Neural progenitor cell (in vitro differentiated cells): ENCODE measurements at regions not wholly inside any gene's neighbourhood (a gene's known extent, or its start where the extent isn't known, plus 50 kb on each side); places are given as distances from the start of the nearest gene placed in this dataset.

Experiments used
- CTCF ChIP-seq: fragments of 200-600 bp; sonication (generic); IDR thresholded peaks from 2 replicates; pipeline ENCODE4 v1.5.1; 2017; ENCODE audit warnings: antibody characterized with exemption, mild to moderate bottlenecking
- EZH2 ChIP-seq: fragments of 200-600 bp; sonication (generic); IDR thresholded peaks from 2 replicates; pipeline ENCODE4 v1.6.1; 2017; ENCODE audit warnings: antibody characterized with exemption, mild to moderate bottlenecking, moderate library complexity
- EZH2phosphoT487 ChIP-seq: fragments of 200-600 bp; sonication (generic); IDR thresholded peaks from 2 replicates; pipeline ENCODE4 v1.6.1; 2017; ENCODE audit warnings: antibody characterized with exemption

GRCh38 chr13:107091861-107092260, 523.9 kb upstream of the ARGLU1 start:
- TF ChIP-seq CTCF (no peak), EZH2 (no peak), EZH2phosphoT487 (no peak)
